GM18508 (cell line): ENCODE measurements at regions not wholly inside any gene's neighbourhood (a gene's known extent, or its start where the extent isn't known, plus 50 kb on each side); places are given as distances from the start of the nearest gene placed in this dataset.
"Not testable (repeated sequence)": the region's sequence is repeated elsewhere in the genome, so short reads cannot be mapped to it uniquely, and the experiment has no call there.

Source experiments
- ATAC-seq: cut with Tn5 transposase; IDR thresholded peaks from one replicate; pipeline ENCODE4 v1.9.1; 2021; ENCODE audit warnings: moderate number of reproducible peaks; ENCODE audit not compliant: insufficient read depth, unreplicated experiment

- no peak for ATAC-seq
Measured at GRCh38 chr10:44016589-44017482, 368.1 kb downstream of the CXCL12 start.

- no peak for ATAC-seq
Measured at GRCh38 chr10:44015702-44016500, 367.2 kb upstream of the ZNF32 start.

DNA sequence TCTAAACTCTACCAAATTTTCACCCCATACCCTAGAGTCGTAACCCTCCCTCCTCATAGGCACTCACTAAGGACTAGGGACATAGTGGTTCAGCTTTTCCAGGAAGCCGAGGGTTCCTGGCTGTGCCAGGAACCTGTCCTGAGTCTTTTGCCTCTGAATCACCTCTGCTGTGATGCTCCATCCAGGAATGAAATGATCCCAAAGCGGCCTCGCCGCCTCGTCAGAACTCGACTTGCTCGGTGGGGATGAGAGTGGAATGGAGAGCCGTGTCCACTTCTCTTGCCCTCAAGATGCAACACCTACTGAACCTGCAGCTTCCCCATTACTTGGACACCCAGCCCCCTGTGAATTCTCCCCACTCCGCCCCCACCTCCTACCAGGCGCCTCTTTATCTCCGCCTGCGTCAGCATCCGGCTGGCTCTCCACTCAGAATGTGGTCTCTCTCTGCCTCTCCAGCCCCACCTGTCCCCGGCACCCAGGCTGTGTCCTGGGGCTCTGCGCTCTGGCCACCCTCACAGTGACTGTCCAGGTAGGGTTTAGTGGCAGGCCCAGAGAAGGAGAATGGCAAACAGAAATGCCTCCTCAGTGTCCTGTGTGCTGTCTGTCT lies 366.1 kb upstream of the ZNF32 start:
- no peak for ATAC-seq

- no peak for ATAC-seq
Measured at GRCh38 chr10:44013981-44014380, 365.3 kb upstream of the ZNF32 start.

- ATAC-seq: no peak
Measured at GRCh38 chr10:44012921-44013320, 364.2 kb upstream of the ZNF32 start.

GRCh38 chr10:44011603-44011981 lies 362.9 kb upstream of the ZNF32 start:
- no peak for ATAC-seq

DNA sequence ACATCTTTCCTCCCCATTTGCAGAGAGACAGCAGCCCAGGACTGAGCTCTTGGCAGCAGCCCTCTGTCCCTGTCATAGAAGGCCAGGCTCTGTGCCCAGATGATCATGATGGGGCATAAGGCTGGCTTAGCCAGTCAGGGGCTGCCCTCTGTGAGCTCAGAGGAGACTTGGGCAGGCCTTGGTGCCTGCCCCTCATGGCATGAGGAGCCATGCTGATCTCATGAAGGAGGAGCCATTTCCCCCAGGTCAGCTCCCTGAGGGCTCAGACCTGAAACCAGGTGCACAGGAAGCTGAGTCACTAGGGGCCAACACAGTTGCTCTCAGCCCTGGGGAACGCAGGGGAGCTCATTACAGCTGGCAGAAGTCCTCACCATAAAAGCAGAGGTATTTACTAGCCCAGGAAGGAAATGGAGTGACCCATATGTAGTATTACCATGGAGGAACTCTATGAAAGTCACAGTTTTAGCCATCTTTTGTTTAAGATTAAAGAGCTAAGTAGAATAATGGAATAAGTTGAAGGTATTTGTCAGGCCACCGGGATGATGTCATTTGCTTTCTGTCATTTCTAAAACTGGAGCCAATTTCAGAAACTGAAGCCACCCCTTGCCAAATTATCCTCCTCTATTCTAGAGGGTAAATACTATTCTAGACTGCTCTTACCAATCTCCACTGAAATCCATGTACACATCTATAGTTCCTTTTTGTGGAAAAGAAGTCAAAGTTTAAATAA lies 362.4 kb upstream of the ZNF32 start:
- peak; percentile 77 for ATAC-seq

DNA sequence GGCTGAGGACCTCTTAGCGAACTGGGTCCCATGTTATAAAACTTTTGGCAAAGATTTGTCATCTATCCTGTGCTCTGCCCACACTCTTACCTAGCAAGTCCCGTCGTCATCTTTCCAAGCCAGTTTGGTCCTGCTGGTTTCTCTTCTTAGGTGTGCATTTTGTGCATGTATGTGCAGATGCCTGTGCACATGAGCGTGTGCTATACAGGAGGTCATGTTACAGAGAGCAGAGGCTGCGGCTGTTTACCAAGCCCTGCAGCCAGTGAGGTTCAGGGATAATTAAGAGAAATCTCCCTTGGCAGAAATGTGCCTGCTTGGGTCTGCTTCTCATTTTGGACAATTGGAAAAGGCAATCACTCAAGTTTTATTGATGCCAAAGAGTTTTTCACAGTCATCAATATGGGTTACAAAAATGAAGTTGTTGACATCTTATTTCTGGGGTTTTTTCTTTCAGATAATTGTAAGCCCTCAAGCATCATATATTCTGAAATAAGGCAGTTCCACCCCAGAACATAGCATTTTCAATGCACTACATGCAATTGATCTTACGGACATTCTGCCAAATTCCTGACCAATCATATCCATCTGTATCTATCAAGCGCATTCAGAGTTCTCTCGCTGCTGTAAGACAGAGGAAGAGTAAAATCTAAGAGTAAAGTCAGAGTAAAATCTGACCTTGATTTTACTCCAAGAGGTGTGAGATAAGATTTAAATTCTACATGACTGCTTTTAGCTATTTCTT lies 361.4 kb upstream of the ZNF32 start:
- ATAC-seq: no peak

DNA sequence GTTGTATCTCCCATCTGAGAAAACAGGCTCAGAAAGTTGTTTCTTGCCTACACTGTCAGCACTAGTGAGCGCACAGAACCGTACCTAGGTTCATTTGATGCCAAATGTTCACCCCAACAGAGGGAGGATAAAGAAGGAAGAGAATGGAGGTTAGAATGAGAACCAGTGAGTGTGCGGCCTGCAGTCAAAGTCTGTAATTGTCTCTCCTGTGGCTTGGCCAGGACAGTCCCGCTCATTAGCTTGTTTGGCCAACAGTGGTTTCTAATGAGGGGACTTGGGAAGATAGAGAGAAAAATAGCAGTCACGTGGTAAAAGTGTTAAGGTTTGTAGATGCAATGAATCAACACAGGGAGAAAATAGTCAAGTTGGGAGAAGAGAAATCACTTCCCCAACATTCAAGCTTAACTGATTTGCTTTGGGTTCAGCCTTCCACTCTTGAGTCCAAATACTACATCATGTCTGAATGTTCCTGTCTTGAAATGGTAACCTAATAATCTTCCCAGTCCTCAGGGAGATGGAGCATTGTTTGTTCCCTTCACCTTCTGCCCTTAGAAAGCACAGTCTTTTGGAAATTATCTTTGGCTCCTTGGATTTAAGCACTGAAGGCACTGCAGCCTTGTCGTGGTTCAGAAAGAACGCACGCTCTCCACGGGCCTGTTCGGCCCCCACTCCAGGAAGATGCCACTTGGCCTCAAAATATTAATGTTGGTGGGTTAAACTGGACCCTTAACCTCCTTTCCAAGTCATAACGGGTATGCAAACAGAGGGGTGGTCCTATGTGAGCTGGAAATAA lies 360.4 kb upstream of the ZNF32 start:
- no peak for ATAC-seq

- peak; percentile 46 for ATAC-seq
Measured at GRCh38 chr10:44008270-44008916, 359.7 kb upstream of the ZNF32 start.

GRCh38 chr10:44006771-44007170 lies 358.1 kb upstream of the ZNF32 start:
- no peak for ATAC-seq

GRCh38 chr10:44005788-44006099 lies 357.1 kb upstream of the ZNF32 start:
- no peak for ATAC-seq

DNA sequence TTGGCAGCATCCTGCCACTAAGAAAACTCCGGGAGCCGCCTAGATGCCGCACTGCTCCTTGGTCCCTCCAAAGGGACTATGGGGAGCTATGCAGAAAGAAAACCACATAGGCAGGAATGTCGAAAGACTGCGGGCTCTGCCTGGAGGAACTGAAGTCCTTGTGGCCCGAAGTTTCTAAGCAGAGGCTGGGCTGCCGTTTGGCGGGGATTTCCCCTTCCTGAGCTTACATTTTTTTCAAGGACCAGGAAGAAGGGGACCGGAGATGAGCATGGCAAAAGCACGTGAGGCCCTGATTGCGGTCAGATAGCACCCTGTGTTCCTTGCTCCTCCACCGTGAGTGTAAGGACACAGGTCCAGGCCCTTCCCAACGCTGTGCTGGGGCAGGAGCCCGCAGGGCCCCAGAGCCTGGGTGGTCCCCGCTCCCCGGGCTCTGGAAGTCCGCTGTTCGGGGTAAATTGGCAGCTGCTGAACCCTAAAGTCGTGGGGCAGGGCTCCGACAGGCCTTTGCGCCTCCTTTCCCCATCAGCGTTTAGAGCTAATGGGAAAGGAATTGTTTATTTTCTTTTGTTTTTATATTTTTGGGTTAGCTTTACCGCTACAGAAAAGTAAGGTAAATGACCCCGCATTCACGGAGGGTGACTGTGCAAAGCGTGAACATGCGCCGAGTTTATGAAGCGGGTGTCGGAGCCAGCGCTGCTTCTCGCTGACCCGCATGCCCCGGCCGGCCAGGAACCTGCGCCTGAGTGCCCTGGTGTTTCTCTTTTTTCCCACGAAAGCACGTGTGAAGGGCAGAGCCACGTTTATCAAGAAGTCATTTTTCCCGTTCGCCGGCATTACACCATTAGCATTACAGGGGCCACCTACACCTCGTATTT lies 356.5 kb upstream of the ZNF32 start:
- ATAC-seq: no peak

- no peak for ATAC-seq
Measured at GRCh38 chr10:43998021-43998809, 349.5 kb upstream of the ZNF32 start.

GRCh38 chr10:43997330-43997729 lies 348.6 kb upstream of the ZNF32 start:
- no peak for ATAC-seq

DNA sequence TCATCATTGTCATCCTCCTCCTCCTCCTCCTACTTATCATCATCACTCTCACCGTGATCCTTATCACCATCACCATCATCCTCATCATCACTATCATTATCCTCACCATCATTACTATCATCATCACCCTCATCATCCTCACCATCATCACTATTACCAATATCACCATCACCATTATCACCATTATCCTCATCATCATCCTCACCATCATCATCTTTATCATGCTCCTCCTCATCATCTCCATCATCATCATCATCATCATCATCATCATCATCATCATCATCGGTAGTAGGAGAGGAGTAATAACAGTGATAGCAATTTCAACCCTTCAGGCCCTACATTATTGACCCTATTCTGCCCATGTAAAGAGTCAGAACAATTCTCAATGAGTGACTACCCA lies 345.9 kb upstream of the ZNF32 start:
- ATAC-seq: no peak

- not testable (repeated sequence) for ATAC-seq
Measured at GRCh38 chr10:43992816-43993215, 344.1 kb upstream of the ZNF32 start.
